GM20000 (cell line): ENCODE measurements at regions not wholly inside any gene's neighbourhood (a gene's known extent, or its start where the extent isn't known, plus 50 kb on each side); places are given as distances from the start of the nearest gene placed in this dataset.

Experiments
- DNase-seq: peaks from one replicate; pipeline ENCODE4 v3.0.0; 2012; ENCODE audit warnings: low spot score
- CTCF ChIP-seq: IDR thresholded peaks from 2 replicates; pipeline ENCODE4 v1.5.1; 2012; ENCODE audit warnings: mild to moderate bottlenecking, control low read depth; ENCODE audit errors: extremely low read depth, missing control alignments

DNA sequence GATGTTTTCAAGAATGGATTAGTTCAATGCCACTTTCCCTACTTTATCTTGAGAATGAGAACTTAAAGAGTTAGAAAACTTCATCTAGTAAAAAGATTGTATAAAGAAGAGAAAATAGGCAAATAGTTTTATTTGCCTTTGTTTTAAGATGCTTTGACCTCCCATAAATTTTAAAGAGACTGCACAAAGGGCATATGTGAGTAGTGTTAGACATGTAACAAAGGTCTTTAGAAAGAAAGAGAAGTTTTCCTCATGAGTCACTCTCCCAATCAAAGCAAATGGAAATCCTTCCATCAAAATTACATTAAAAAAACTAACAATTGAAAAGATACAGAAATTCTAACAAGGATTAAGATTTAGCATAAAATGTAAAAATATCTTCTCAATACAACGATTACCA lies 381.8 kb upstream of the KIF2A start:
- TF ChIP-seq CTCF = no peak
- DNase-seq = no peak

DNA sequence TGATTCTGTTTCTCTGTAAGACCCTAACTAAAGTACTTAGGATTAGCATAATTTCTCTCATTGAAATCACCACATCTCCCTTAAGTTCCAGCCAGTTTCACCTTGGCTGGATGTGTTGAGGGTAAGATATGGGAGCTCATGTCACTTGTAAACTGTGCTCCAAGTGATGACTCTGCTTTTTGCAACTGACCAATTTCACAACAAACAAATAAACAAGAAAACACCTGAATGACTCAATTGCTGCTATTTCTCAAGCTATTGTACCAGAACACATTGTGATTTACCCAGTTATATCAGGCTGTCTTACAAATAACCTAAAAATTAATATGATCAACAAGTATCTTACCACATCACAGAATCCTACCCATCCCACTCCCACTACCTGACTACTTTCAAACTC lies 379.1 kb upstream of the KIF2A start:
- DNase-seq = no peak
- no peak for TF ChIP-seq CTCF

DNA sequence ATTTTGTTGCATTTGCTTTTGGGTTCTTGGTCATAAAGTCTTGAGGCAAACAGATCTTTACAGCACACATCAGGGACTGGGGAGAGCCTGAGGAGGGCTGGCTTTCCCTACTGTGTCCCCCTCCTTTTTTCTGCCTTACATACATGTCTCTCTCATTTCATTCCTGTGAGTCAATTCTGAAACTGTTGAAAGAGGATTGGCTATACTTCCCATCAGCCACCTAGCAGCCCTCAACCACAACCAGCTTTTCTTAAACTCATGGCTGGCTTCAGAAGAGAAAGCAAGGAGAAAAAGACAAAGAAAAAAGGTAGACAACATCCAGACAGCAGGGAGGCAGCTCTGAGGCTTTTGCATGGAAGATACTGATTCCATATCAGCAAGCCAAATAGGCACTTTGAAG lies 374.8 kb upstream of the KIF2A start:
- TF ChIP-seq CTCF = no peak
- no peak for DNase-seq

DNA sequence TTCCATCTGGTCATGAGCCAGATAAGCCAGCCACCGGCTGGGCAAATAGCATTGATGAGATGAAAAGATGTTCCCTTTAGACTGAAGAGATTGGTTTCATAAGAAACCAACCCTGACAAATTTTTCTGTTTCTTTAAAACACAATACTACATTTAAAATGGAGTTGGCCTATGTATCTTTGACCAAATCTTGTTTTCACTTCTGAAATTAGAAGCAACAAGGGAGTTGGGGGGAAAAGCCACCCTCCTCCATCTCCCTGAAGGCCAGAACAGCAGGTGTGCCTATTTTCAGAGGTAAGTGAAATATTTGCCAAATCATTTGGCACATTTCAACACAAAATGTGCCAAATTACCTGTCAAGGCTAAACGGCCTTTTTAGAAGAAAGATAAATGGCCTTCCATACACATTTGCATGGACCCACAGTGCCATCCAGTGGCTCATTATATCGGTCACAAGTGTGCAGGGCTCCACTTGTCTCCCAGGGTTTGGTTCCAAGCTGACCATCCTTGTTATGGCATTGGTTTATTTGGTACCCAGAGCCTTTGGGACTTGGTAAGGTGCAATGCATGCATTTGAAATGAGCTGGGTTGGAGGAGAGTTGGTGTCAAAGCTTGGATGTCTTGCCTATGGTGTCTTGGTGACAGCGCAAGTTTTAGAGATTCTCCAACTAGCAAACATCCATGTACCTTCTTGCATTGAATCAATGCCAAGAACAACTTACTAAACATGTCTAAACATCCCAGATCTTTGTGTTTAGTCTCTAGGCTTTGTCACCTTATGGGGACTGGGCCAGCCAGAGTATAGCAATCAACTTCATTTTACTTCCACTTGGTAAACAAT lies 372.0 kb upstream of the KIF2A start:
- peak; percentile 11 for TF ChIP-seq CTCF
- DNase-seq = peak; percentile 25

- no peak for TF ChIP-seq CTCF
- DNase-seq = no peak
Observed at GRCh38 chr5:61941637-61942036, 364.4 kb upstream of the KIF2A start.

- TF ChIP-seq CTCF = no peak
- no peak for DNase-seq
Observed at GRCh38 chr5:61942462-61943049, 363.4 kb upstream of the KIF2A start.

DNA sequence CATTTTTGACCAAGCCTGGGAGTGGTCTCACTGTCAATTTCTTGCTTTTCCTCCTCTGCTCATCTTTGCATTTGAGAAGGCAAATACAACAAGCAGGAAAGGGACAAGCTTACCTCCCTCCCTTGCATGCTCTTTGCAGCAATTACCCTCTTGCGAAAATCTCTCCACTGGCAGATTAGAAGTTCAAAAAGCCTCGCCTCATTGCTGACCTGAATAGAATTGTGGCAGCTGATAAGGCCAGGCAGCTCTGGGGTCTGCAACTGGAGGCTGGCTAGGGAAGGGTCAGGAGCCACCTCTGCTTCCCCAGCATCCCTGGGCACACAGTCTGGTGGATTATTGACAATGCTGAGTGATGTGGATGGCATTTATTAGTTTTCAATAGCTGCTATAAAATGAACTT lies 362.3 kb upstream of the KIF2A start:
- no peak for TF ChIP-seq CTCF
- no peak for DNase-seq
